Brain microvascular endothelial cell (primary cell): ENCODE measurements at regions not wholly inside any gene's neighbourhood (a gene's known extent, or its start where the extent isn't known, plus 50 kb on each side); places are given as distances from the start of the nearest gene placed in this dataset.

Source experiments
- DNase-seq: peaks from one replicate; pipeline ENCODE4 v3.0.0-alpha.2; 2020
- H3K27ac ChIP-seq: fragments of 250-450 bp; sonication (Bioruptor Pico); 2 replicates; pipeline ENCODE4 v1.5.1; 2020; ENCODE audit warnings: mild to moderate bottlenecking, moderate library complexity
- H3K27me3 ChIP-seq: fragments of 250-450 bp; sonication (Bioruptor Pico); replicated peaks from 2 replicates; pipeline ENCODE4 v1.5.1; 2020; ENCODE audit warnings: mild to moderate bottlenecking
- H3K36me3 ChIP-seq: fragments of 250-450 bp; sonication (Bioruptor Pico); replicated peaks from 2 replicates; pipeline ENCODE4 v1.5.1; 2020; ENCODE audit warnings: mild to moderate bottlenecking
- H3K4me3 ChIP-seq: 2 replicates; pipeline ENCODE4 v1.5.1; 2011; ENCODE audit warnings: low read depth, mild to moderate bottlenecking, control low read depth, low read length, moderate library complexity
- CTCF ChIP-seq: IDR thresholded peaks from 2 replicates; pipeline ENCODE4 v1.5.1; 2011; ENCODE audit warnings: low read depth, mild to moderate bottlenecking, moderate library complexity, low read length, control low read depth, inconsistent platforms; ENCODE audit errors: missing control alignments
- in situ Hi-C: cut with HindIII; loops from 2 replicates; pipeline ENCODE4 v1.10.0; 2017; ENCODE audit warnings: low sequenced_read_pairs, low pct_ligation_motif_present

- peak; percentile 70 for DNase-seq
- Histone ChIP-seq H3K27ac (peak overlapping the region; percentile 95), H3K36me3 (no peaks in the 10 kb centered on the region), H3K4me3 (no peak overlapping the region), H3K27me3 (no peaks in the 10 kb centered on the region)
- in situ Hi-C loops: no loop called here
- TF ChIP-seq CTCF: peak; percentile 29
Observed at GRCh38 chr4:166421556-166422156, 548.6 kb downstream of the TLL1 start.

- Histone ChIP-seq H3K4me3 (no peak overlapping the region), H3K36me3 (no peaks in the 10 kb centered on the region), H3K27ac (peak overlapping the region; percentile 95), H3K27me3 (no peaks in the 10 kb centered on the region)
- DNase-seq: peak; percentile 63
- in situ Hi-C loops: no loop called here
- no peak for TF ChIP-seq CTCF
Observed at GRCh38 chr4:166422475-166422874, 549.4 kb downstream of the TLL1 start.

GRCh38 chr4:166426300-166426863 lies 553.3 kb downstream of the TLL1 start:
- no peak for TF ChIP-seq CTCF
- no peak for DNase-seq
- in situ Hi-C loops: no loop called here
- H3K27ac ChIP-seq: no peak overlapping the region
- H3K4me3 ChIP-seq: no peak overlapping the region
- H3K27me3 ChIP-seq: no peaks in the 10 kb centered on the region
- no peaks in the 10 kb centered on the region for H3K36me3 ChIP-seq

- no peak for TF ChIP-seq CTCF
Observed at GRCh38 chr4:166432125-166432524, 559.1 kb downstream of the TLL1 start.

GRCh38 chr4:166432842-166433241 lies 559.8 kb downstream of the TLL1 start:
- DNase-seq: no peak
- TF ChIP-seq CTCF: no peak
- Histone ChIP-seq H3K27ac (no peak overlapping the region), H3K4me3 (no peak overlapping the region), H3K36me3 (no peaks in the 10 kb centered on the region), H3K27me3 (no peaks in the 10 kb centered on the region)
- in situ Hi-C loops: no loop called here

More at GRCh38 chr4:166432125-166432524, 559.1 kb downstream of the TLL1 start:
- Histone ChIP-seq H3K4me3 (no peak overlapping the region), H3K36me3 (no peaks in the 10 kb centered on the region), H3K27ac (no peak overlapping the region), H3K27me3 (no peaks in the 10 kb centered on the region)
- in situ Hi-C loops: no loop called here
- DNase-seq: no peak

GRCh38 chr4:166435449-166435848 lies 562.4 kb downstream of the TLL1 start:
- Histone ChIP-seq H3K27me3 (no peaks in the 10 kb centered on the region), H3K36me3 (no peaks in the 10 kb centered on the region), H3K27ac (peak overlapping the region; percentile 91), H3K4me3 (no peak overlapping the region)
- in situ Hi-C loops: no loop called here
- peak; percentile 81 for DNase-seq
- no peak for TF ChIP-seq CTCF
